HG03354 (cell line): ENCODE measurements at regions not wholly inside any gene's neighbourhood (a gene's known extent, or its start where the extent isn't known, plus 50 kb on each side); places are given as distances from the start of the nearest gene placed in this dataset.

ENCODE experiments used
- ATAC-seq: cut with Tn5 transposase; IDR thresholded peaks from one replicate; pipeline ENCODE4 v1.9.1; 2021; ENCODE audit warnings: mild to moderate bottlenecking; ENCODE audit not compliant: unreplicated experiment, poor library complexity, severe bottlenecking

DNA sequence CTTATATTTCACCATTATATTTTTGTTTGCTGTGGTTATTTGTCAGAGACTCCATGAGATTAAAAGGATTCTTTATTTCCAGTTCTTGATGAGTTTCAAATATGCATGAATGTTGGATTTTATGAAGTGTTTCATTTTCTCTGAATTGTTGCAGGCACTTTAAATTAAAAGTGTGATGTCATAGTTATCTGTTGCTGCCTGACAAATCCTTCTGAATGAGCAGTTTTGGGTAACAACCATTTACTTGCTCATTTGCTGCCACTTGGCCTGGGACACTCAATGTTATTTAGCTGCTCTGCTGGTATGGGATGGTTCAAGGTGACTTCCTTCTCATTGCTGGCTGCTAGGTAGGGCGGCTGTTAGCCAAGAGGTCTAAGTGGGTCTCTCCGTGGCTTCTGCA is 173.5 kb downstream of the LPIN1 start:
- ATAC-seq: no peak

DNA sequence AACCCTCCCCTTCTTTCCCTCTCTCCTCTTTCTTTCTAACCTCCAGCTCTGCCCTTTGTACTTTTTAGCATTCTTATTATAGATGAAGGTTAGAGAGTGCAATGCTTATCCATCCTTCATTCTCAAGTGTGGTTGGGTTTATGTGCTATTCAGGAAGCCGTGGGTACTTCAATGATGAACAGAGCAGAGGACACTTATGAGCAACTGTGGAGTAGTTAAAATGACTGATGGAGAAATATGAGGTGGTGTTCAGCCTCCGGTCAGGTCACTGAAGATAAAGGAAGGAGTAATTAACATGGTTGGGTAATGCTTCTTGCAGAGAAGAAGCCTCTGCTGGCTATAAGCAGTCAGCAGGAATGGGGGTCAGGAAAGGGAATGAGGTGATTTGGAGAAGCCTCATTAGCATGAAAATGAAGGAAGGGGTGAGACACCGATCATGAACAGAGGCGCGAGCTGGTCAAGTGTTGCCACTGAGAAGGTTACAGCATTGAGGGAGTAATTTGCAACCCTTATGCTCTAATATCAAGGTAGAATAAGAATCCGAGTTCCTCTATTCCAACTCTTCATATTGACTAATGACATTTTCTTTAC is 174.7 kb downstream of the LPIN1 start:
- no peak for ATAC-seq

GRCh38 chr2:11922294-11922693 is 175.9 kb downstream of the LPIN1 start:
- ATAC-seq: no peak

DNA sequence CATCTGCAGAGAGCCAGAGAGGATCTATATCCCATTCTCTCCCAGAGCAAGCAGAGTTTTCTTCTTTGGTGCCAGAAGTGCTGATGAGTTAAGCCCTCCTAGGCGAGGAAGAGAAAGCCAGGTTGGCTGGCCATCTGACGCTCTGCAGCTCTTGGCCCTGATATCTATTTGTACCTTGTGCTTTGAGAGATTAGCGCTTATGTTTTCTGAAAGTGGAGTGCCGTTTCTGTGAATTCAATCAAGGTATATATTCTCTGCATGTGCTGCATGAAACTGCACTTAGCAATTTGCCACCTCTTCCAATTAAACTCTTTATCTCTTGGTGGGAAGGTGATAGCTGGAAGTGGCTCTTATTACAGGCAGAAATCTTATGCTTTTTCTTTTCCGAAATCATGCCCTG is 177.5 kb downstream of the LPIN1 start:
- no peak for ATAC-seq

GRCh38 chr2:11925295-11926066 is 179.0 kb downstream of the LPIN1 start:
- no peak for ATAC-seq

GRCh38 chr2:11930211-11930761 is 183.9 kb downstream of the LPIN1 start:
- no peak for ATAC-seq

- no peak for ATAC-seq
Observed at GRCh38 chr2:11932048-11932512, 185.6 kb downstream of the LPIN1 start.

GRCh38 chr2:11932962-11933361 is 186.5 kb downstream of the LPIN1 start:
- no peak for ATAC-seq

DNA sequence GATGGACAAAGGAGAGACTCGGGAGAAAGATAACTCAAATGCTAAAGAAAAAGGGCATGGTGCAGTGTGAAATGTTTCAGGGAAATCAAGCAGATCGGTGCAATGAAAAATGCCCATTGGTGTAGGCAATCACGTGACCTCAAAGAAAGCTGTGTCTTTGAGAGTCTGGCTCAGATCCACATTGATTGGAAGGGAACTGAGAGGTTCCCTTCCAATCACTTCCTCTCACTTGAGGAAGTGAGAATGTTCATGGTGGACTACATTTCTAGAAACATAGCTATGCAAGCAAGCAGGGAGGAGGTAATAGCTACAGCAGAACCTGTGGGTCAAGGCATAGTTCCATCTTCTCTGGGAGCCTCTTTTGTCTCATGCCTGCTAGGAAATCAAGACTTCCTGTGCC is 187.4 kb downstream of the LPIN1 start:
- ATAC-seq: peak; percentile 88

DNA sequence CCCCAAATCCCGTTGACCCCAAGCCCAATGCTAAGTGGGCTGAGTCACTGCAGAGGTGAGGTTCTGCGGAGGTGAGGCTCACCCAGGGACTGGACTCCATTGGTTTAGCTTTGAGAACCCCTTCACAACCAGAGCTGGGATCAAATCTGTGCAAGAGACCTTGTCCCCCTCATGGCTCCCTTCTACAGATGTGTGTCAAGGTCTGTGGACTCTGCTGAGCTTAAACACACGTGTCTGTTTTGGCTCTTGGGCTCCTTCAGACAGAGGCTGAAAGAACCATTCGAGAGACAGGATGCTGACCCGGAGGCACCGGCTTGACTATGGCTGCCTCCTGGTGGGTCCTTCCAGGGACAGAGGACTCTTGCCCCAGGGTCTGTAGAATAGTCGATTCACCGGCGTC is 190.3 kb downstream of the LPIN1 start:
- ATAC-seq: no peak

GRCh38 chr2:11938196-11938595 is 191.8 kb downstream of the LPIN1 start:
- ATAC-seq: no peak

- ATAC-seq: no peak
Observed at GRCh38 chr2:11939523-11939922, 193.1 kb downstream of the LPIN1 start.

GRCh38 chr2:11940121-11940743 is 193.8 kb downstream of the LPIN1 start:
- no peak for ATAC-seq

GRCh38 chr2:11940799-11941198 is 194.4 kb downstream of the LPIN1 start:
- no peak for ATAC-seq

GRCh38 chr2:11941201-11942177 is 195.1 kb downstream of the LPIN1 start:
- no peak for ATAC-seq

DNA sequence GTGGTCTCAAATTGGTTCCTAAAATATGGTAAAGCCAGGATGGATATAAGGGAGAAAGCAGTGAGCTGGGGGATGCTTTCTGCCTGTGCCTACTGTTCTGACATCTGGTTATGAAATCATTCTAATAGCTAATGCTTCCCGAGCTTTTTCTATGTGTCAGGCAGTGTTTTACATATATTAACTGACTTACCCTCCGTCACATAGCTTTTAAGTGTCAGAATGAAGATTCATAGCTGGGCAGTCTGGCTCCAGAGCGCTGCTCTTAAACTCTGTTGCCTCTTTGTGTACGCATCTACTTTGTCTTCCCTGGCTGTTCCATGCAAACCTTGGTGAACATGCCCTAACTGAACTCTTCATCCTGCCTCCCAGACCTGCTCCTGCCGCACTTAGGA is 195.7 kb downstream of the LPIN1 start:
- ATAC-seq: no peak

GRCh38 chr2:11944311-11944710 is 197.9 kb downstream of the LPIN1 start:
- ATAC-seq: no peak

- peak; percentile 97 for ATAC-seq
Observed at GRCh38 chr2:11945139-11946126, 199.0 kb downstream of the LPIN1 start.

DNA sequence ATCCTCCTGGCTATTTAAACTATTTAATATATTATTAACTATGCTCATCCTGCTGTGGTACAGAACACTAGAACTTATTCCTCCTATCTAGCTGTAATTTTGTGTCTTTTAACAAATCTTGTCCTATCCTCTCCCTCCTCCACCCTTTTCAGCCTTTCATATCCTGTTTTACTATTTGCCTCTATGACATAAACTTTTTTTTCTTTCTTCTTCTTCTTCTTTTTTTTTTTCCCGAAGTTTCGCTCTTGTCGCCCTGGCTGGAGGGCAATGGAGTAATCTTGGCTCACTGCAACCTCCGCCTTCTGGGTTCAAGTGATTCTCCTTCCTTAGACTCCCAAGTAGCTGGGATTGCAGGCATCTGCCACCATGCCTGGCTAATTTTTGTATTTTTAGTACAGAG is 201.5 kb downstream of the LPIN1 start:
- ATAC-seq: no peak
